HG02970 (cell line): ENCODE measurements at regions not wholly inside any gene's neighbourhood (a gene's known extent, or its start where the extent isn't known, plus 50 kb on each side); places are given as distances from the start of the nearest gene placed in this dataset.
"Not testable (repeated sequence)": the region's sequence is repeated elsewhere in the genome, so short reads cannot be mapped to it uniquely, and the experiment has no call there.

Source experiments
- ATAC-seq: cut with Tn5 transposase; IDR thresholded peaks from one replicate; pipeline ENCODE4 v1.9.1; 2021; ENCODE audit warnings: mild to moderate bottlenecking, moderate library complexity, moderate number of reproducible peaks; ENCODE audit not compliant: unreplicated experiment, low FRiP score

DNA sequence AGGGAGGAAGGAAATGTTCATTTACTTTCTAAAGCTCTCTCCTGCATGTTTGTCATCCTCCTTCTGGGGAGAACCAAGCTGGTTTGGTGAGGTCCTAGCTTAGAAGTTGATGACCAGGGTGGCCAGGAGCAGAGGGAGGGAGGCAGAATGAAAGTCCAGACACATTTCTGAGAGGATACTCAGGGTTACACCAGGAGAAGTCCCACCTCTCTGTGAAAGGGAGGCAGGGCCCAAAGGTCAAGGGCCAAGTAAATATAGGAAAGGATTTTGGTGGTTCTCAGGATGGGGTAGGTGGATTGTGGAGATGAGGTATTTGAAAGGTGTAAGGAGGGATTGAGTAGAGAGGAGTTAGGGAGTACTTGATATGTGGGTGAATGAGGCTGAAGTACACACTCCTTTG lies 58.0 kb upstream of the FBXO11 start:
- no peak for ATAC-seq

DNA sequence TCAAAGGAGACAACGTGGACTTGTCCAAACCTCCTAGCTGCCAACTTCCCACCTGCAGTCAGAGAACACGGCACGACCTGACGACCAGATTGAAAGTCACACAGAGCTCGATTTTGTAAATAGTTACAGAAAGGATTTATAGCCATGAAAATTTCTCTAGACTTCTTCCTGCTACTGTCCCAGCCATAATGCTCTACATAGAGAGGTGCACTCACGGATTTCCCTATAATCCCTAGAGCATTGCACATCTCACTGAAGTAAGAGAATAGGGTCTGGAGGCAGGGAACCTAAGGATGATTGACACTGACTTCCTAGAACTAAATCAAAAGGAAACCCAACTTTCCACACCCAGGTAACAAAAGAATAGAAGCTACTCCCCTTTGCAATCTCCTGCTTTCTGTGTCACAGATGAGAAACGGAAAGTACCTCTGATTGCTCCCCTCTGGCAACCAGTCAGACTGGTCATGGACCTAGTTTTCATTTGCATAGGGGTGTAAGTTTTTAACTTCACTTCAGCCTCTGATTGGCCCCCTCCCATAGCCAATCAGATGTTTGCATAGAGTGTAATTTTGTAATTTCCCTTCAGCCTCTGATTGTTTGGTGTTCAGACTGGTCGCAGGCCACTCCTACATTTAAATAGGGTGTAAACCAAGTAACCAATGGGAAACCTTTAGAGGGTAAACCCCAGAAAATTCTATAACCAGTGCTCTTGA lies 58.6 kb upstream of the FBXO11 start:
- ATAC-seq = no peak

DNA sequence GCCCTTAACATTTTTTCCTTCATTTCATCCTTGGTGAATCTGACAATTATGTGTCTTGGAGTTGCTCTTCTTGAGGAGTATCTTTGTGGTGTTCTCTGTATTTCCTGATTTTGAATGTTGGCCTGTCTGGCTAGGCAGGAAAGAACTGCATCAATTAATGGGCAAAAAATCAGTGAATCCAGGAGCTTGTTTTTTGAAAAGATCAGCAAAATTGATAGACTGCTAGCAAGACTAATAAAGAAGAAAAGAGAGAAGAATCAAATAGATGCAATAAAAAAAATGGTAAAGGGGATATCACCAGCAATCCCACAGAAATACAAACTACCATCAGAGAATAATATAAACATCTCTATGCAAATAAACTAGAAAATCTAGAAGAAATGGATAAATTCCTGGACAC lies 70.4 kb upstream of the FBXO11 start:
- ATAC-seq = not testable (repeated sequence)

- ATAC-seq = no peak
Observed at GRCh38 chr2:47984041-47984440, 77.7 kb upstream of the FBXO11 start.

DNA sequence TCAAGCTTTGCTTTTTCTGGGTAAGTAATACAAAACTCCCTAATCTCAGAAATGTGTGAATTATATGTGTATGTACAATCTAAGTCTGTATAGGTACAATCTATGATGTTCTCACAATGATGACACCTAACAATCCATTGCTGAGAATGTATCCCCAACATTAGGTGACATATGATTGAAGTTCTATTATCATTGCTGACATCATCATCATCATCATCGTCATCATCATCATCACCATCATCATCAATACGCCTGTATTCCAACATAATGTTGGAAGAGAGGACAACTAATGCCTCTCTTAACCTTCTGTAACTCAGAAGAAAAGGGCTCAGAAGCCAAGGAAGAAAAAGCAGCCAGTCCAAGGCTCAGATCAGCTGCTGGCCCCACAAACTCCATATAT lies 84.2 kb upstream of the FBXO11 start:
- no peak for ATAC-seq

DNA sequence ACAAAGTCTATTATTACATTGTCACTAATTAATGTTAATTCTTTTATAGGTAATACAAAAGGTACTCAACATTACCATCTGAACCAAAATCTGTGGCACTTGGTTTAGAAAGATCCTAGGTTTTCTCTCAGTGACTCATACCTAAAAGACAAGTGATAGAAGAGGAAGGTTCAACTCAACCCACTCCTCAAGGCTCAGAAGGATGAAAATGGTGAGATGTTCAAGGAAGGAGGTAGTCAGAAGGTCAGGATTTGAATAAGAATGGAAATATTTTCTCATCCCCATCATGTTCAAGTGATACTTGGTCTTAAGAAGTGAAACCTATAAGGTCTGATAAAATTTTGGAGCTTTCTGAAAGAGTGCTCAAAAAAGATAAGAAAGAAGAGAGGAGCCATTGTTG lies 86.4 kb upstream of the FBXO11 start:
- ATAC-seq = no peak

- ATAC-seq = no peak
Observed at GRCh38 chr2:47996808-47997207, 90.5 kb upstream of the FBXO11 start.

- no peak for ATAC-seq
Observed at GRCh38 chr2:47999512-47999911, 93.2 kb upstream of the FBXO11 start.

DNA sequence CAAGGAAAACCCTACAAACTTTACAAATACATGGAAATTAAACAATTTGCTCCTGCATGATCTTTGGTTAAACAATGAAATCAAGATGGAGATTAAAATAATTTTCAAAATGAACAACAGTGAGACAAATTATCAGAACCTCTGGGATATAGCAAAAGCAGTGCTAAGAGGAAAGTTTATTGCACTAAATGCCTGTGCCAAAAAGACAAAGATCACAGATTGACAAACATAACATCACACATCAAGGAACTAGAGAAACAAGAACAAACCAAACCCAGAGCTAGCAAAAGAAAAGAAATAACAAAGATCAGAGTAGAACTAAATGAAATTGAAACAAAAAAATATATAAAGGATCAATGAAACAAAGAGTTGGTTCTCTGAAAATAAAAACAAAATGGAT lies 95.2 kb upstream of the FBXO11 start:
- no peak for ATAC-seq

DNA sequence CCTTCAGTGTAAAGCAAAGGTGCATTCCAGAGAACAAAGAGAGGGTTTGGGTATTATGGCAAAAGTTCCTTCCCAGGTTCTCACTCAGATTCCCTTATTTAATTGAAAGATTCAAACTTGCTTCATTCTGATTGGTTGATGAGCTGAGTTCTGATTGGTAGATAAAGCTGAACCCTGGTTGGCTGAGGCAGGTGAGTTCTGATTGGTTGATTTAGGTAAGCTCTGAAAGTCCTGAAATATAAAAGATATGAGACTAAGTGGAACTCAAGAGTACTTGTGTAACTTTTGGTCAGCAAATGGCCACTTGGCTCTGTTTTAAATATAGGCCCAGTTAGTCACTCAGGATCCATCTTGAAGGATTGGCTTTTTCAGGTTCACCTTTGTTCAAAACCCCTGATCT lies 99.8 kb upstream of the FBXO11 start:
- ATAC-seq = no peak

DNA sequence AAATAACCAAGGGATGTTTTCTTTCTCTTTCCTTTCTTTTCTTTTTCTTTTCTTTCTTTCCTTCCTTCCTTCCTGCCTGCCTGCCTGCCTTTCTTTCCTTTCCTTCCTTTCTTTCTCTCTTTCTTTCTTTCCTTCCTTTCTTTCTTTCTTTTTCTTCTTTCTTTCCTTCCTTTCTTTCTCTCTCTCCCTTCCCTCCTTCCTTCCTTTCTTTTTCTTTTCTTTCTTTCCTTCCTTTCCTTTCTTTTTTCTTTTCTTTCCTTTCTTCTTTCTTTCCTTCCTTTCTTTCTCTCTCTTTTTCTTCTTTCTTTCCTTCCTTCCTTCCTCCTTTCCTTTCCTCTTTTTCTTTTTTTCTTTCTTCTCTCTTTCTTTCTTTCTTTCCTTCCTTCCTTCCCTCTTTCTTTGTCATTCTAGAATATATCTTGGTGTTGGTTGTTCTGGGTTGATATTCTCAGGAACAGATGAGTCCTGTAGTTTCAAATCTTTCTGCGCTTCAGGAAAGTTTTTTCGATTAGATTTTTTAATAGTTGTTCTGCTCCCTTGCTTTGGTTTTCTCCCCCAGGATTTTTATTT lies 101.5 kb upstream of the FBXO11 start:
- ATAC-seq = no peak

- ATAC-seq = no peak
Observed at GRCh38 chr2:48009256-48009655, 103.0 kb upstream of the FBXO11 start.

DNA sequence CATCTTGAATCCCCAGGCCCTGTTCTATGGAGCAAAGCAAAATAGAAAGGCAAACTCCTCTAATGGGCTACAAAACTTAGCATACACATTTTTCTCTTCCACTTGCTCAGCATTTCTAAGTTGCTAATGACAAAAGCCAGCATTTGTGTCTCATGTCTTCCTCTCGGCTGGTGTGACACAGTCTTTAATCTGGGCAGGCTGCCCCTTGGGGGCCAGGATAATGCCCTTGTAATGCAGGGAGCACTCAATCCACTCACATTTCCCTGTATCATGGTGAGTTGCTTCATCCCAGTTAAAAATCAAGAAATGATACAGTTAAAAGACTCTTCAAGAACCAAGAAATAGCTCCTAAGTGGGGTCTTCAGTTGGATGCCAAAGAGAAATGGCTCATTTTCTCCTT lies 109.1 kb upstream of the FBXO11 start:
- no peak for ATAC-seq

DNA sequence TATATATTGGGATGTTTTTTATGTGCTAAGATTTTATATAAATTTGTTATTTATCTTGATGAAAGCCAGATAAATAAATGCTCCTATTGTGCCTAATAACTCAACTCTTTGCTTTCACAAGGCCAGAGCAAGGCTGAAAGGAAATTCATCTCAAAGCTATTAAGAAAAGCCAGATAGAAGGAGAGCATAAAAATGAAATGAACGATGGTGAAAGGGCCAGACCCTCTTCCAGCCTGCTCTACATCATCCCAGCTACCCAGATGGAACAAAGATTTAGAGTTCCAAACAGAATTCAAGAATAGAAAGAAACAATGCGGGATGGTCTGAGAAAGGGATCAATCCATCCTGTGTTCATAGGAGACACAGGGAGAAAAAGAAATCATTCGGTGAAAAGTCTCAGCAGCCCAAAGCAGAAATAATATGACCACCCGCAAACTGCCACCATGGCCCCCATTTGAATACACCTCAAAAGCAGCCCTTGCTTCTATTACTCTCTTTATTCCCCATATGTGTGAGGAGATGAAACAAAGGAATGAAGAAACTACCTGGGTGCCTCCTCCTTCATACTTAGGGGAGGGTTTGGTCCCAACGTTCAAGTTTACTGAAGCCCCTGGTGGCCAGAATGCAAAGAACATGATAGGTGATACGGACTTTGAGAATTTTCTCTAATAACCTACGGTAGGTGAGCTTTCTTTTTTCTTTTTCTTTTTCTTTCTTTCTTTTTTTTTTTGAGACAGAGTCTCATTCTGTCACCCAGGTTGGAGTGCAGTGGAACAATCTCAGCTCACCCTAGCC lies 110.1 kb upstream of the FBXO11 start:
- no peak for ATAC-seq

DNA sequence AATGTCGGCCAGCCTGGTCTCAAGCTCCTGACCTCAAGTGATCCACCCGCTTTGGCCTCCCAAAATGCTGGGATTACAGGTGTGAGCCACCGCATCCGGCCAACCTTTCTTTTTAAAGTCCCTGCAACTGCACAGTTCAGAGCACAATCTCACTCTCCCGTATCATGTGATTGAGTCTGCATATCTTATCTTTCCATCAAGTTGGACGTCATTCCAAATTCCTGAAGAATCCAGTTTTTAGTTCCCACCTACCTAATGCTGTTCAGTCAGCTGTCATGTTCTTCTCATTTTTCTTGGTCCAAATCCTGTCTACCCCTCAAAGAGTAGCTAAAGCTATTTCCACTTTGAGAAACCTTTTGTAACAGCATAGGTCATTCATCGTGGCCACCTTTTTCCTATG lies 110.8 kb upstream of the FBXO11 start:
- no peak for ATAC-seq

DNA sequence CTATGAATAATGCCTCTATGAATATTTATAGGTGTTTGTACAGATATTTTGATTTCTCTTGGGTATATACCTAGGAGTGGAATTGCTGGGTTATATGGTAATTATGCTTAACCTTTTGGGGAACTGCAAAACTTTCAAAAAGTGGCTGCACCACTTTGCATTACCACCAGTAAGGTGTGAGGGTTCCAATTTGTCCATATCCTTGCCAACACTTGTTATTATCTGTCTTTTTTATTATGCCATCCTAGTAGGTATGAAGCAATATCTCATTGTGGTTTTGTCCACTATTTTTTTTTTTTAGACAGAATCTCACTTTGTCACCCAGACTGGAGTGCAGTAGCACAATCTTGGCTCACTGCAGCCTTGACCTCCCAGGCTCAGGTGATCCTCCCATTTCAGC lies 112.2 kb upstream of the FBXO11 start:
- no peak for ATAC-seq

GRCh38 chr2:48026865-48027264 lies 120.6 kb upstream of the FBXO11 start:
- no peak for ATAC-seq

GRCh38 chr2:48032765-48033164 lies 126.5 kb upstream of the FBXO11 start:
- ATAC-seq = no peak

DNA sequence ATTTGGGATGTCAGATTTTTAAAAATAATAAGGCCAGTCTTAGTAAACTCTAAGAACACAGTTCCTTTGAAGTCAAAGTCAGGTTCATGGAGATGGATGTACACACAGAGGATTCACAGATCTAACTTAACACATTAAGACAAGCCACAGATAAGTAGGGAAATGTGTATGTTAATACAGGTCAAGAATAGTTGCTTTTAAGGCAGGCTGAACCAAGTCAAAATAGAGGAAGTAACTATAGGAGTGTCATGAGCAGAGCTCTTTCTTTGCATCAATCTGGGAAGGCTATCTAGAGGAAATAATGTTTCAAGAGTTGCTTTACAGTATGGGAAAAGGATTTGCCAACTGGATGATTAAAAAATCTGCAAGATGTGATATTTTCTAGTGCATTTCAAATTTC lies 128.0 kb upstream of the FBXO11 start:
- ATAC-seq = no peak

DNA sequence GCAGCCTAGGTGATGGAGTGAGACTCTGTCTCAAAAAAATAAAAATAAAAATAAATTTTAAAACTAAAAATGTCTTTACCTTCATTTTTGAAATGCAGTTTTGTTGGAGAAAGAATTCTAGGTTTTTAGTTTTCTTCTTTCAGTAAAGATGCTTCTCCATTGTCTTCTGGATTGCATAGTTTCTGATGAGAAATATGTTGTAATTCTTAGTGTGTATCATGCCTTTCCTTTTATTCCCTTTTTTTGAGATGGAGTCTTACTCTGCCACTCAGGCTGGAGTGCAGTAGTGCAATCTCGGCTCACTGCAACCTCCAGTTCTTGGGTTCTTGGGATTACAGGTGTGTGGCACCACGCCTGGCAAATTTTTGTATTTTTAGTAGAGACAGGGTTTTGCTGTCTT lies 130.0 kb upstream of the FBXO11 start:
- no peak for ATAC-seq

DNA sequence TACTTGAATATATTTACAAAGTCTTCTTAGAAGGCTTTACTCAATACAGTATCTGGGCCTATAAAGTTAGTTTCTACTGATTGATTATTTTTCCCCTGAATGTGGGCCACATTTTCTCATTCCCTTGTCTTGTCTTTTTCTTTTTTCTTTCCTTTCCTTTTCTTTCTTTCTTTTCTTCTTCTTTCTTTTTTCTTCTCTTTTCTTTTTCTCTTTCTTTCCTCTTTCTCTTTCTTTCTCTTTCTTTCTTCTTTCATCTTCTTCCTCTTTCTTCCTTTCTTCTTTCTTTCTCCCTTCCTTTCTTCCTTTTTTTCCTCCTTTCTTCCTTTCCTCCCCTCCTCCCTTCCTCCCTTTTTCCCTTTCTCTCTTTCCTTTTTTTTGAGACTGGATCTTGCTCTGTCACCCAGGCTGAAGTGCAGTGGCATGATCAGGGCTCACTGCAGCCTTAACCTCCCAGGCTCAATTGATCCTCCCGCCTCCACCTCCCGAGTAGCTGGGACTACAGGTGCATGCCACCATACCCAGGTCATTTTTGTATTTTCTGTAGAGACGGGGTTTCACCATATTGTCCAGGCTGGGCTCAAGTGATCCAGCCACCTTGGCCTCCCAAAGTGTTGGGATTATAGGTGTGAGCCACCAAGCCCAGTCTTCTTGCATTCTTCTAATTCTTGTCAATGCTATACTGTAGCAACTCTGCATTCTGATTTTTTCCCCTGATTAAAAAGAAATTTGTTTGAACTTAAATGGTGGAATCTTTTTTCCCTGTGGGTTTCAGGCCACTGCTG lies 133.1 kb upstream of the FBXO11 start:
- no peak for ATAC-seq
